Mesendoderm (in vitro differentiated cells): ENCODE measurements at regions not wholly inside any gene's neighbourhood (a gene's known extent, or its start where the extent isn't known, plus 50 kb on each side); places are given as distances from the start of the nearest gene placed in this dataset.
A peak's percentile ranks its signal among the peaks of the same experiment; 100 is the strongest.

Experiments
- DNase-seq: peaks from one replicate; pipeline ENCODE4 v3.0.0; 2013
- H2AK5ac ChIP-seq: 2 replicates; pipeline ENCODE4 v1.6.1; 2013; ENCODE audit warnings: low read length, inconsistent platforms
- H2BK120ac ChIP-seq: 2 replicates; pipeline ENCODE4 v1.6.1; 2013; ENCODE audit warnings: low read depth, mild to moderate bottlenecking, low read length, moderate library complexity, mixed read lengths
- H2BK15ac ChIP-seq: replicated peaks from 2 replicates; pipeline ENCODE4 v1.6.1; 2013; ENCODE audit warnings: low read depth, mild to moderate bottlenecking, moderate library complexity
- H2BK5ac ChIP-seq: 2 replicates; pipeline ENCODE4 v1.6.1; 2013; ENCODE audit warnings: low read length, inconsistent platforms
- H3K18ac ChIP-seq: 2 replicates; pipeline ENCODE4 v1.6.1; 2013; ENCODE audit warnings: mild to moderate bottlenecking, low read length, mixed read lengths
- H3K23ac ChIP-seq: one replicate; pipeline ENCODE4 v1.6.1; 2013; ENCODE audit warnings: low read length
- H3K27ac ChIP-seq: 2 replicates; pipeline ENCODE4 v1.5.1; 2013; ENCODE audit warnings: low read depth, mild to moderate bottlenecking, inconsistent platforms, low read length, moderate library complexity
- H3K27me3 ChIP-seq: 2 replicates; pipeline ENCODE4 v1.6.1; 2013; ENCODE audit warnings: low read length, control low read depth, mild to moderate bottlenecking, inconsistent platforms; ENCODE audit not compliant: insufficient read depth, poor library complexity
- H3K36me3 ChIP-seq: 2 replicates; pipeline ENCODE4 v1.6.1; 2013; ENCODE audit warnings: low read length, inconsistent platforms; ENCODE audit not compliant: control insufficient read depth, insufficient read depth
- H3K4ac ChIP-seq: one replicate; pipeline ENCODE4 v1.6.1; 2013; ENCODE audit warnings: low read depth, mild to moderate bottlenecking, low read length, moderate library complexity
- H3K4me1 ChIP-seq: 2 replicates; pipeline ENCODE4 v1.6.1; 2013; ENCODE audit warnings: low read depth, low read length, inconsistent platforms; ENCODE audit not compliant: control insufficient read depth
- H3K4me2 ChIP-seq: 2 replicates; pipeline ENCODE4 v1.6.1; 2013; ENCODE audit warnings: low read length
- H3K4me3 ChIP-seq: 2 replicates; pipeline ENCODE4 v1.5.1; 2013; ENCODE audit warnings: mild to moderate bottlenecking, low read length
- H3K56ac ChIP-seq: one replicate; pipeline ENCODE4 v1.6.1; 2013; ENCODE audit warnings: low read length
- H3K79me1 ChIP-seq: 2 replicates; pipeline ENCODE4 v1.6.1; 2013; ENCODE audit warnings: low read length, inconsistent platforms
- H3K79me2 ChIP-seq: 2 replicates; pipeline ENCODE4 v1.6.1; 2013; ENCODE audit warnings: mild to moderate bottlenecking, low read length; ENCODE audit not compliant: control insufficient read depth, insufficient read depth
- H3K9ac ChIP-seq: 2 replicates; pipeline ENCODE4 v1.6.1; 2013; ENCODE audit warnings: low read length, inconsistent platforms
- H4K5ac ChIP-seq: one replicate; pipeline ENCODE4 v1.6.1; 2013; ENCODE audit warnings: low read length
- H4K8ac ChIP-seq: one replicate; pipeline ENCODE4 v1.6.1; 2013; ENCODE audit warnings: low read depth, mild to moderate bottlenecking, control low read depth, low read length, moderate library complexity
- WGBS: extraction: QIAGEN DNeasy Blood & Tissue Kit; methylation state at CpG from one replicate; pipeline ENCODE4 v1.1.7; 2013; ENCODE audit warnings: low lambda C conversion rate, missing lambda C conversion rate; ENCODE audit not compliant: insufficient coverage; ENCODE audit errors: extremely low coverage; 5-methylcytosine and 5-hydroxymethylcytosine counted together

- H3K23ac ChIP-seq: no peak overlapping the region
- DNase-seq: peak; percentile 19
- H3K18ac ChIP-seq: no peak overlapping the region
- no peak overlapping the region for H3K4ac ChIP-seq
- no peak overlapping the region for H4K8ac ChIP-seq
- no peak overlapping the region for H2BK15ac ChIP-seq
- WGBS: no CpG with 5 or more reads among the region's 4 CpGs
- H2BK120ac ChIP-seq: no peak overlapping the region
- H2BK5ac ChIP-seq: no peak overlapping the region
- H3K9ac ChIP-seq: no peak overlapping the region
- H3K4me1 ChIP-seq: no peaks in the 10 kb centered on the region
- no peak overlapping the region for H3K4me2 ChIP-seq
- no peak overlapping the region for H3K56ac ChIP-seq
- H3K79me1 ChIP-seq: no peaks in the 10 kb centered on the region
- no peak overlapping the region for H3K27ac ChIP-seq
- no peak overlapping the region for H4K5ac ChIP-seq
- no peaks in the 10 kb centered on the region for H3K79me2 ChIP-seq
- H2AK5ac ChIP-seq: no peak overlapping the region
- H3K4me3 ChIP-seq: no peak overlapping the region
- no peaks in the 10 kb centered on the region for H3K36me3 ChIP-seq
- H3K27me3 ChIP-seq: no peaks in the 10 kb centered on the region
Observed at GRCh38 chr12:125262851-125263250, 197.6 kb downstream of the AACS start.

GRCh38 chr12:125263385-125263784 lies 198.2 kb downstream of the AACS start:
- Histone ChIP-seq H3K4me1 (no peaks in the 10 kb centered on the region), H3K27ac (no peak overlapping the region), H3K4me3 (no peak overlapping the region), H3K79me2 (no peaks in the 10 kb centered on the region), H3K18ac (no peak overlapping the region), H3K79me1 (no peaks in the 10 kb centered on the region), H2BK15ac (no peak overlapping the region), H3K4ac (no peak overlapping the region), H2BK5ac (no peak overlapping the region), H2AK5ac (no peak overlapping the region), H3K36me3 (no peaks in the 10 kb centered on the region), H3K23ac (no peak overlapping the region), H2BK120ac (no peak overlapping the region), H3K9ac (no peak overlapping the region), H3K4me2 (no peak overlapping the region), H3K56ac (no peak overlapping the region), H3K27me3 (no peaks in the 10 kb centered on the region), H4K5ac (no peak overlapping the region), H4K8ac (no peak overlapping the region)
- WGBS: no CpG with 5 or more reads among the region's 8 CpGs
- no peak for DNase-seq

GRCh38 chr12:125267114-125267513 lies 201.9 kb downstream of the AACS start:
- Histone ChIP-seq H2AK5ac (no peak overlapping the region), H3K4me2 (no peak overlapping the region), H3K23ac (no peak overlapping the region), H3K4me3 (no peak overlapping the region), H3K4me1 (no peaks in the 10 kb centered on the region), H3K9ac (no peak overlapping the region), H3K79me2 (no peaks in the 10 kb centered on the region), H2BK15ac (no peak overlapping the region), H3K27ac (no peak overlapping the region), H2BK120ac (no peak overlapping the region), H3K56ac (no peak overlapping the region), H3K4ac (no peak overlapping the region), H4K8ac (no peak overlapping the region), H3K79me1 (no peaks in the 10 kb centered on the region), H3K18ac (no peak overlapping the region), H4K5ac (no peak overlapping the region), H2BK5ac (no peak overlapping the region), H3K36me3 (no peaks in the 10 kb centered on the region), H3K27me3 (no peaks in the 10 kb centered on the region)
- no CpG with 5 or more reads among the region's 5 CpGs for WGBS
- DNase-seq: no peak

- Histone ChIP-seq H2BK15ac (no peak overlapping the region), H3K4me2 (no peak overlapping the region)
- no peak for DNase-seq
Observed at GRCh38 chr12:125269276-125269675, 204.0 kb downstream of the AACS start.

GRCh38 chr12:125271892-125272291 lies 206.7 kb downstream of the AACS start:
- Histone ChIP-seq H2BK5ac (no peak overlapping the region), H3K36me3 (no peaks in the 10 kb centered on the region), H3K27me3 (no peaks in the 10 kb centered on the region), H3K4me3 (no peak overlapping the region), H2AK5ac (no peak overlapping the region), H3K79me1 (no peaks in the 10 kb centered on the region), H3K4me1 (no peaks in the 10 kb centered on the region), H3K23ac (no peak overlapping the region), H3K4me2 (no peak overlapping the region), H3K79me2 (no peaks in the 10 kb centered on the region), H2BK120ac (no peak overlapping the region), H3K56ac (no peak overlapping the region), H3K18ac (no peak overlapping the region), H3K27ac (no peak overlapping the region), H2BK15ac (no peak overlapping the region), H3K4ac (no peak overlapping the region), H3K9ac (no peak overlapping the region), H4K5ac (no peak overlapping the region), H4K8ac (no peak overlapping the region)
- DNase-seq: peak; percentile 22
- WGBS: no CpG with 5 or more reads among the region's 4 CpGs

More at GRCh38 chr12:125269276-125269675, 204.0 kb downstream of the AACS start:
- Histone ChIP-seq H3K23ac (no peak overlapping the region), H4K5ac (no peak overlapping the region), H3K4ac (no peak overlapping the region), H3K27ac (no peak overlapping the region), H3K4me3 (no peak overlapping the region), H3K27me3 (no peaks in the 10 kb centered on the region), H3K36me3 (no peaks in the 10 kb centered on the region), H4K8ac (no peak overlapping the region), H3K79me2 (no peaks in the 10 kb centered on the region), H3K4me1 (no peaks in the 10 kb centered on the region), H3K9ac (no peak overlapping the region), H3K79me1 (no peaks in the 10 kb centered on the region), H3K18ac (no peak overlapping the region), H2BK5ac (no peak overlapping the region), H2BK120ac (no peak overlapping the region), H2AK5ac (no peak overlapping the region), H3K56ac (no peak overlapping the region)
- WGBS: no CpG with 5 or more reads among the region's 5 CpGs

- Histone ChIP-seq H4K5ac (no peak overlapping the region), H2BK120ac (no peak overlapping the region), H4K8ac (no peak overlapping the region), H3K56ac (no peak overlapping the region), H2BK5ac (no peak overlapping the region), H2BK15ac (no peak overlapping the region), H3K36me3 (no peaks in the 10 kb centered on the region), H3K79me1 (no peaks in the 10 kb centered on the region), H3K27ac (no peak overlapping the region), H3K23ac (no peak overlapping the region), H3K27me3 (no peaks in the 10 kb centered on the region), H2AK5ac (no peak overlapping the region), H3K18ac (no peak overlapping the region), H3K79me2 (no peaks in the 10 kb centered on the region), H3K4me3 (no peak overlapping the region), H3K4me1 (no peaks in the 10 kb centered on the region), H3K9ac (no peak overlapping the region), H3K4ac (no peak overlapping the region), H3K4me2 (no peak overlapping the region)
- no CpG with 5 or more reads among the region's 14 CpGs for WGBS
- DNase-seq: no peak
Observed at GRCh38 chr12:125272383-125272933, 207.2 kb downstream of the AACS start.
